GM21786 (cell line): ENCODE measurements at regions not wholly inside any gene's neighbourhood (a gene's known extent, or its start where the extent isn't known, plus 50 kb on each side); places are given as distances from the start of the nearest gene placed in this dataset.

Experiments used
- ATAC-seq: cut with Tn5 transposase; IDR thresholded peaks from one replicate; pipeline ENCODE4 v1.9.1; 2021; ENCODE audit not compliant: unreplicated experiment

DNA sequence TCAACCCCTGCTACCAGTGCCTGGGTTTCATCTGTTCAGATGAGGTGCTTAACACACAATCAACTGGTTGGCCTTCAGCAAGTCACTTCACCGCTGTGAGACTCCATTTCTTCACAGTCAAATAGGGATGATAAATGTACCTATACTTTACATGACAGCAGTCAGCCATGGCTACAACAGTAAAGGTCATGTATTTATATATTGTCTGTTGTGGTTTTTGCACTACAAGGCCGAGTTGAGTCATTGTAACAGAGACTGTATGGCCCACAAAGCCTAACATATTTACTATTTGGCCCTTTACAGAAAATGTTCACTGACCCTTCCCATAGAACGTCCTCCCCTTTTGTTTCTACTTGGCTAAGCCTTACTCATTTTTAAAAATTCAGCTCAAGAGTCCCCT, 404.6 kb upstream of the F9 start:
- no peak for ATAC-seq

DNA sequence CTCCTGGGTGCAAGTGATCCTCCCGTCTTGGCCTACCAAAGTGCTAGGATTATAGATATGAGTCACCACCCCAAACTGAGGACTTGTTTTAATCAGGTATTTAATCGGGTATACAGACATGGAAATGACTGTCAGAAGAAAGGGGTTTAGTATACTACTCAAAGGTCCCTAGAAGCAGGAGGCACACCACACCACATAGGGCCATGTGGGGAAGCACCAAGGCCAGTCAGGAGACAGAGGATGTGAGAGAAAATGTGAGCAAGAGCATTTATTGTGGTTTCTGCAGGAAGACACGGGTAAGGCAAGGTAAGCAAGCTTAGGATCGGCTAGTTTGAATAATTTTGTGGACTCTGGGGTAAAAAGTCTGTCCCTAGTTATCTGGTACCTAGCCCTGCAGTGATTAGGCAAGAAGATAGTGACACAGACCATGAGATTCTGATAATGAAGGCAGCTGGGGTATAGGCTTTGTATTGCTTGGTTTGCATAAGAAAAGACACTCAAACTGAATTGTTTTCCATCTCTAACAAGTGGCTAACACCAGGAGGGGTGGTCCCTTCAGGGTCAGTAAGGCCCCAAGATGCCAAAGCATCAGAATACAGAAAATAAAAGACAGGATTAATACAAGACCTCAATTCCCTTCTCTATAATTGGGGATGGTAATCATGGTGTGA, 408.8 kb upstream of the F9 start:
- no peak for ATAC-seq

DNA sequence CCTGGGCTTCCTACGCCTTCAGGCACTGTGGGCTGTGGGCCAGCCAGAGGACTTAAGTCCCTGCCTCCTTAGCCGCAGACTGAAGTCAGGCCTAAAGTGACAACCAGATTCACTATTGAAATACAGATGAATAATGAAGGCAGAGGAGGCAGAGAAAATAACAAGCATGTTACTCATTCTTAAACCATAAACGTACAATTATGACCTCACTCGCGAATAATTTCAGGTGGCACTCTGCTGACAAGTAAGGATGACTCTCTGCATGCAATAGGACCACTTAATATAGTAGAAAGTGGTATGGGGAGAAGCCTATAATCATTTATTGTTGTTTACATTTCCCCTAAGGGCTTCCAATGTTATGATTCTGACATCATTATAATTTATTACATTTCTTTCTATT, 409.2 kb upstream of the FGF13 start:
- no peak for ATAC-seq

DNA sequence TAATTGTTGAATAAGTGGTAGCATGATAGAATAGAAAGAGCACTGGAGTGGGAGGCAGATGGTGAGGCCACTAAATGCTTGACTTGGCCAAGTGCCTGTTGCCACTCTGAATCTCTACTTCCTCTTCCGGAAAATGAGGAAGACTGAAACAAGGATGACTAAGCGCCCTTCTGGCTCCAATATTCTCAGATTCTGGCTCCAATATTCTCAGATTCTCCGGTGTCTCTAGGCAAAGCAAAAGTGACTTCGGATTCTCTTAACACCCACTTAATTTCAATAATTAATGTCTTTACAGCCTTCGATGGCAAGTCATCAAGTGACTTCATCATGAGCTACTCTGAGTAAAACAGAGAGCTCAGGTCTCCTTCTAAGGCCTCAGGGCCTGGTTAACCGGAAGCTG, 402.2 kb upstream of the FGF13 start:
- ATAC-seq, result no peak

DNA sequence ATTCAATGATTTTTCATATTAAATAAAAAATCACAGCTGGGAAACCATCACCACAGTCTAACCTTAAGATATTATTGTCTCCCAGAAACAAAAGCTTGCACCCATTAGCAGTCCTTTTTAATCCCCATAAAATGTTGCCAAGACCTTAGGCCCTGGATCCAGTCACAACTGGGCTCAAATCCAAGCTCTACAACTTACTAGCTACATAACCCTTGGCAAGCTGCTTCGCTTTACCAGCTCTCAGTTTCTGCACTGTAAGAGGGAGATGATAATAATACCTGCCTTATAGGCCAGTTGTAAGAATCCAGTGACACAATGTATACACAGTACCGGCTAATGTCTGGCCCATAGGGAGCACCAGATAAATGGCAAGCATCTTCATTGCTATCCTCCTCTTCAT, 400.9 kb upstream of the FGF13 start:
- ATAC-seq, result no peak

DNA sequence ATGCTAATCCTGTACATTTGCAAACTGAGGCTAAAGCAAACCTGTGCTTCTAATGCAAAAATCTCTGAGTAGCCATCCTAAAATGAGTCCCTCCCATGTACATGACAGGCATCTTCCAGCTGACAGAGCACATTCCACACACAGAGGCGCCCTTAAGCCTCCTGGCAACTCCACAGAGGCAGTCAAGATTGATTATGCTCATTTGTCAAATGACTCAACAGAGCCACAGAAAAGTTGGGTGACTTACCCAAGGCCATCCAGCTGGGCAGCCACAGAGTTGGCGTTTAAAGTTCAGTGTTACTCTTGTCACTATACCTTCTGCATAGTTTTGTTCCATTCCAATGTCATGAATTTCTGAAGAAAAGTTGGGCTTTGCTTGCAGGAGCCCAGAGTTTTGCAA, 394.6 kb upstream of the FGF13 start:
- ATAC-seq, result no peak

DNA sequence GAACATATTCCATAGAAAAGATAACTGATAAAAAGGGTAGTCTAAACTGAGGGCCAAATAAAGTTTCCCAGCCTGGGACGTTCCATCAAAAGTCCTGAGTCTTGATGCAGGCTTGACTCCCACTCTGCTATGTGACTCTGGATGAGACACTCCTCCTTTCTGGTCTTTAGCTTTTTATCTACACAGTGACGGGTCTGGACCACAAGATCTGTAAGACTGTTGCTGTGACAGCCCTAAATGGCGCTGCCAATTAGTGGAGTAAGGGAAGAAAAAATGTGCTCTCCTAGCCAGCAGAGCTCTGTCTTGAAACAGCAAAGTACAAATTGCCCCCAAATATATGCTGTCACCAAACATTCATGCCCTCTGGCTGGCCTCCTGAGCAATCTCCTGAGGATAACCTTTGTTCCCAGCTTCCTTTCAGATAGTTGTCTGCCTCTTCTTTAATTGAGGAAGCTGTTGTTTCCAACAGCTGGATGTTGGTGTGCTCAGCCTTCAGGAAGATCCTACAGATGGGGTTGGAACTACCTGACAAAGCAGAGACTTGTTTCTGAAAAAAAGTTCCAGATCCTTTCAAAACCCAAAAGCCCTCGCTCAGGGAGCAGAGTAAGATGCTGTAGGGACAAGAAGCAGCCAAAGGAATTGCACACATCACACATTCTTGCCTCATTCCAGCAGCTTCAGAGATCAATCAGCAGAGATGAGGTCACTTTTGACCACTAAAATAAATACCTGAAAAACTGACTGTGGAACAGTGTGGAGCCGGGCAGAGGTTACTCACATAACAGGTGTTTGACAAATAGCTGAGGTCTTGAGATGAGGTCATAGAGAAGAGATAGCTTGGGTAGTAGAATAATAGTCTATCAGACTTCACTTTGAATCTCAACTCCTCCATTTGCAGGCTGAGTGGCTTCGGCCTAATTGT, 383.4 kb upstream of the FGF13 start:
- no peak for ATAC-seq

DNA sequence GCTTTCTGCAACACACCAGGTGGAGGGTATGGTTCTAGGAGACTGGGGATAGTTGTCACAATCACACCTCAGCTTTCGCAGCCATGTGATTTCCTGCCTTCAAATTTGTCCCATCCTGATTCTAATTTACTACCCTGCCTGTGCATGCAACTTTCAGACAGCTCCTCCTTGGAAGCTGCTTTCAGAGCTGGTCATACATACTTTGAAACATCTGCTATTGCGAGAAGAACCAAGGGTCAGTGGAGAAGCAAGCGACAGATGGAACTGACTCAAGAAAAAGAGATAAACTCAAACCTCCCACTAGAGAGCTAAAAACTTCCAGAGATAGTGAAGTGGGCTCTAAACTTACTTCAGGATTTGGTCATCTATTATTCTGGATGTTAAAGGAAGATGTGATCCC, 381.7 kb upstream of the FGF13 start:
- ATAC-seq, result no peak

DNA sequence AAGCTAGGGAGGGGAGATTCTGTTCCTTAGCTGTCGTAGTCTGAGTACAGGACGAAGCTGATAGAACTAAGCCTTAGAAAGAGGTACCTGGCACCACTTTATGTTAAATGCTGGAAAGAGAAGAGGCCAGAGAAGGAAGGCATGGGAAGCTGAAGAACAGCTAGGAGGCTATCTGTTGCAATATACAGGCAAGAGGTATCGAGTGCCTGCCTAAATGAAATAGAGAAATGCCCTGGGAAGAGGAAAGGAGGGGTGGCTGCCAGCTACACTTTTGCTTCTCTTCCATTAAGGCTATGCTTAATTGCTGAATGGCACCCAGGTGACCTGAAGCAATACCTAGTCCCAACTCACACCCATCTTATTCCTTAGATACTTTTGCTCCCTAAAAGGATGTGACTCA, 380.4 kb upstream of the FGF13 start:
- no peak for ATAC-seq

DNA sequence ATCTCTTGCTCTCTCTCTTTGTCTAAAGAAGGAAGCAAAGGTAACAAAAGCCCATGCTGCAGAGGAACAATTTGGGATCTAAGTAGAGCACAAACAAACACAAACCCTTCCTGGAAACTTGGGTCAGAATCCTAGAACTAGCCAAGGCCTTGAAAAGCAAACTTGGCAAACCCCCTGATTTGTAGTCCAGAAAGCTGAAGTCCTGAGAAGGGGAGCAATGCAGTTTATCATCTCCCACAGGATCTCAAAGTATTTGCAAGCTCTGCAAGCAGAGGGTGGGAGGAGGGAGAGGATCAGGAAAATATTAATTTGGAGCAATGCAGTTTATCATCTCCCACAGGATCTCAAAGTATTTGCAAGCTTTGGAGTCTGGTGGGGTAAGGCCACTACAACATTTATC, 379.5 kb upstream of the FGF13 start:
- ATAC-seq, result no peak

DNA sequence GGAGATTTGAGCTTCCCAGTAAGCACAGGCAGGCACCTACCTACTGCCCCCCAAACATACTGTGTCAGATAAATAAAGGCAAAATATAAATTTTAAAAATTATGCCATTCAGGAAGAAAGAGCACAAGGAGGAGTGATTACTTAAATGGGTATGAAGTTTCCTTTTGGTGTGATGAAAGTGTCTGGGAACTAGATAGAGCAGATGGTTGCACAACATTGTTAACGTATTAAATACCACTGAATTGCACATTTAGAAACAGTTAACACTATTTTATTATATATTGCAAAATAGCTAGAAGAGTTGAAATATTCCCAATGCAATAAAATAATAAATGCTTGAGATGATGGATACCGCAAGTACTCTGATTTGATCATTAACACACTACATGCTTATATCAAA, 374.7 kb upstream of the FGF13 start:
- ATAC-seq, result no peak

DNA sequence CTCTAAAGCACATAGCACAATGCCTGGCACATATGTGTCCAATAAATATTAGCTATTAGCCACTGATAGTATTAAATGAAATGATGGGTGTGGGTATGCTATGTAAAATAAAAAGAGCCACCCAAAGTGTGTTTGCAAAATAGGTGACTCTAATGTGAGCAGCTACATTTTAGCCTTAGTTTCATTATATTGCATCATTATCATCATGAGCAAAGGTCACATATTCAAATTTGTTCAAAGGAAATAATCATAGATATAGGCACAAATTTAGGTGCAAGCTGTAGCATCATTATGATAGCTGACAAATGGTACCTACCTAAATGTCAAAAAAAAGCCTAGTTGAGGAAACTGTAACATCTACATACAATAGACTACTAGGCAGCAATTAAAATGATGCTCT, 373.9 kb upstream of the FGF13 start:
- ATAC-seq, result no peak

DNA sequence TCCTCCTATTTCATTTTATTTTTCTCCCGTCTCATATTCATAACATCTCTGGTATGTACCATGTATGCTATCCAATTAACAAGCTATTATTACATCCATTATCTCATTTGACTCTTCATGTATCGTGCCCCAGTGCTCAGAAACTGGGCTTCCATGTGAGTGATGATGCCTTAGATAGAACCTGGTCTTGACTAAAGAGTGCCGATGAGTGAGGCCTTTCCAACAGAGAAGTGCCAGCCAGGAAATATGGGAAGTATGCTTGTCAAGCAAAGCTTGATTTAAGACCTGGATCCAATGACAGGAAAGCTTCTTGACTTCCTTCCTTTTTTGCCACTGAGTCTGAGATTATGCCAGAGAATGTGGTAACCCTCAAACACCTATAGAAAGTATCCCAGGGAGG, 371.7 kb upstream of the FGF13 start:
- ATAC-seq, result no peak

DNA sequence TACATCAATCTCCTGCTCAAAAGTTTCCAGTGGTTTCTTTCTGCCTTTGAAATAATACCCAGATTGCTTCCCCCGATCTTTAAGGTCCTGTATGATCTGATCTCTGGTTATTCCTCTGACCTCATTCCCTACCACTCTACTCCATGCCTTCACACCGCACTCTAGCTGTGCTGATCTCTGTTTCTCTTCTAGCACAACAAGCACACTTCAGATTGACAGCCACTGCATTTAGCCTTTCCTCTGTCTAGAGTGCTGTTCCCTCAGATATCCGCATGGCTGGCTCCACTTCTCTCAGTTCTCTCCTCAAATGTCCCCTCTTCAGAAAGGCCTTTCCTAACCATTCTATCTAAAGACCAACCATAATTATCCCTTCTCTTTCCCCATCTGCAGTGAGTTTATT, 370.4 kb upstream of the FGF13 start:
- ATAC-seq, result no peak

DNA sequence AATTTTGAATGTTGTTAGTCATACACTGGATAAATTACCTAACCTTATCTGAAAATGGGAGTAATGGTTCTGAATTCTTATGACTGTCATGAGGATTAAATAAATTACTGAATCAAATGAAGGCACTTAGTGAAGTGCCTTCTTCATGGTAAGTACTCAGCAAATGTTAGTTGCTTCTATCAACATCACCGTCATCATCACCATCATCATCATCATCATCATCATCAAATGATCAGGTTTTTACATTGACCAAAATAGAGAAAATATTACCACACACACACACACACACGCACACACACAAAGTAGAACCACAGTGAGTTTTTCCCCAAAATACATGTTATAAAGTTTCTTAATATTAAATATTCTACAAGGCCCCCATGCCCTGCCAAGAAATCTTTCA, 368.3 kb upstream of the FGF13 start:
- ATAC-seq, result no peak

DNA sequence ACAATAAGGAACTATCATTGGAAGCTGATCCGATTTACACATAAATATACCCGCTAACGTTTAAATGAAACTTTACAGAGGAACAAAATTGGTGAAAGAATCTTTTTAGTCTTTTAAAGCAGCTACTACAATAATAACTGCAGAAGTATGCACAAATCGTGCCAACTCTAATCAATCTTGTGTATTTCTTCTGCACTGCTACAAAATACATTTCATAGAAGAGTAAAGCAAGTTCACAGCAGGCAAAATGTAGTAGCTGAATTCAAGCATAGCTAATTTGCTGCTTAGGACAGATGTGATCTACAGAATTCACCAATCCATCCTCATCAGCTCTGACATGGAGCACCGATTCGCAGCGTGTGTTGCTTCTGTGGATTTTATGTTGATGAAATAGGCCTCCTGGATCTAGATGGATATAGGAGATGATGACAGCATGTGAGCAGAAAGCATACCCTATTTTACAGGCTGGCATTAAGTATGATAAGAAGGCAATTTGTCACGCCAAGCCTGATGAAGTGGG, 367.3 kb upstream of the FGF13 start:
- ATAC-seq, result no peak

DNA sequence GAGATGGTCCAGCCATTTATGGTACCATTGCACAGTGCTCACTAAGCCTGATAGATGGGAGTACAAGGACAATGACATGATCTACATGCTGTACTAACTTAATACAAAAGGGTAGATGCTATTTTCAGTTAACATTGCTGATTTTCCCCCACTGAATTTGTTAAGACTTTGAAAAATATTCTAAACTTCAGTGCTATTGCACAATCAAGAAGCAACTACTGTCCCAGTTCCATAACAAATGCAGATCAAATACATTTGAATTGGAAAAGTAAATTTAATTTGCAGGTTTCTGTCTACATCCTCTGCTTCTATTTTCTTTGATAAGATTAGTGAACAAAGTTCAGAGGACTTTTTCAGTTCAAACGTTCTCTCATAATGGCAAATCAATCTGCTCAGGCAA, 366.8 kb upstream of the FGF13 start:
- ATAC-seq, result no peak

DNA sequence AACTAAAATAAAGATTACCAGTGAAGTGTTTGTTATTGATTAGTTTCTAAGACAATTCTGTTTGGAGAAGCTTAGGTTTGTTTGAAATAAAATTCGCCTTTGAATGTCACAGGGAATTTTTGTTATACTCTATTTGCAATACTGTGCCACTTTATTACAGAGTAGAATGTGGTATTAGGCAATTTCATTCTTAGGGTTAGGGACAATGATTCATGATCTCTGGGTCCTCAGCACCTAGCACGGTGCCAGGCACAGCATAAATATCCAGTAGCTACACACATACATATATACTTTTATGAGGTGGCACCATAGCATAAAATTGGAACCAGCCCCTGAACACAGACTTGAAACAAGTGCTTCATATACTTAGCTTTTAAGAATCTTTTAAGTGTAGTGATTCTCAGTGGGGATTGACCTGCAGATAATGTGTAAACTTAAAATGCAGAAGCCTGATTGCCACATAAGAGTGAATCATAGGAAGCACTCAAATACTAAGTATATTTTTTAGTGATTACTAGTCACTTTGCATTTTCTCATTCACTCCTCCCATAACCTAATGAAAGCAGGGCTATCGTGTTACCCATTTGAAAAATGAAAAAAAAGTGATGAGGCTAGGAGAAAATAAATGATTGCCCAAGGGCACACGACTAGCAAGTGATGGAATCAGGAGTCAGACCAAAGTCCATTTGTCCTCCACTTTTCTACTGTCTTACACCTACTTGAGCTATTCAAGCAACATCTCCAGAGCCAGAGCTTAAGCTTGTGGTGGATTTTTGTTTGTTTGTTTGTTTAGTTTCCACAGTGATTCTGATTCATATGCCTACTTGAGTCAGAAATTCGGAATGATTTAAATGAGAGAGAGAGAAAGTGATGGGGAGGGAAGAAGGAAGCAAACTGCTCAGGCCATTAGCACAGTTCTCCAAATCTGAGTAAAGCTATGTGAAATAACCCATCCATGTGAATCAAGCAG, 366.0 kb upstream of the FGF13 start:
- no peak for ATAC-seq

DNA sequence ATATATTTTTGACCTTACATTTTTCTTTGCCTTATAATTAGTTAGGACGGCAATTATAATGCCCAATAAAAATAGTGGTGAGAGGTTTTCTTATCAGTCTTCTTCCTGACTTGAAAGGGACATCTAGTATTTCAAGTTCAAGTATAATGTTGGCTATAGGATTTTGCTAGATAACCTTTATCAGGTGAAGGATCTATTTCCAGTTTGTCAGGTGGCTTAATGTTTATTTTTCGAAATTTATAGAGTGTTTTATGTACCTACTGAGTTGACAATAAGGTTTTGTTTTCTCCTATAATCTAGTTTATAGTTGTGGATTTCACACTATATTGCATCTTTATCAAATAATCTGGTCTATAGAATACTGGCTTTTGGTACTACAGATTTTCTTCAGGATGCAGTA, 351.8 kb upstream of the FGF13 start:
- ATAC-seq, result no peak

DNA sequence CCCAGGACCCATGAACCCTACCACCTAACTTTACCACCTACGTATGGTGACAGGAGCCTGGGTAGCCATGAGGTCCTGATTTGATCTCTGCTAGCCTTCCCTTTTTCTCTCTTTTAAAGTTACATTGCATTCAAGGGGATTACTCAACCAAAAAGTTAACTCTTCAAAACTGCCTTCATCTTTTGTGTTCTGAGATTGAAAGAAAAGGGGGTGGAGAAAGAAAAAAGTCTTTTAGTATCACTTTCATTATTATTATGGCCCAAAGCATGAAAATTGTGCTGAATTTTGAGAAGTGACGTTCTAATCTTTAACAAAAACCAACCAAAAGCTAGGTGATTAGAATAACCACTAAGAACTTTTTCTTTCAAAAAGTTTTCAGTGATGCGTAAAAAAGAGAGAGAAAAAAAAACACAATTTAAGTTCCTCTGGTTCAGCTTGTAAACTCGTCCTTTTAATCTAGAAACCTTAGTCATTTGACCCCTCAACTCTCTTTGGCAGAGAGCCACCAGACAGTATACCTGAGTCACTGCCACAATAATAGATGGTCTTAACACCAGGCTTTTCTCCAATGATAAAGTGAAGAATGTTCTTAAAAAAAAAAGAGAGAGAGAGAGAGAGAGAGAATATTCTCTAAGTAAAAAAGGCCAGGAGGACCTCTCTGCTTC, 347.4 kb upstream of the FGF13 start:
- no peak for ATAC-seq

DNA sequence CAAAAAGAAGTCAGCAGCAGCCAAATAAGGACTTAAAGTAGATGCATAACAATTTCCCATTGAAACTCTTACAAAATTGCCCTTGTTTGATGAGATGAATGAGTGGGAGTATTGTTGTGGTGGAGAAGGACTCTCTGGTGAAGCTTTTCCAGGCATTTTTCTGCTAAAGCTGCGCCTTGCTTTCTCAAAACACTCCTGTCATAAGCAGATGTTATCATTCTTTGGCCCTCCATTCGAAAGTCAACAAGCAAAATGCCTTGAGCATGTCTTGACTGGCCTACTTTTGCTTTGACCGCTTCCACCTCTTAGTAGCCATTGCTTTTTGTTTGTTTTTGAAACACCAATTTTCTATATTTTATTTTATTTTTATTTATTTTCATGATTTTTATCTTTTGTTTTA, 340.9 kb upstream of the FGF13 start:
- no peak for ATAC-seq
